HL-60/S4 (cell line): ENCODE measurements at regions not wholly inside any gene's neighbourhood (a gene's known extent, or its start where the extent isn't known, plus 50 kb on each side); places are given as distances from the start of the nearest gene placed in this dataset.

Experiments
- in situ Hi-C: fragments of 300-500 bp; cut with MboI; formaldehyde crosslinking; loops from 2 replicates; pipeline ENCODE4 v1.14.3; 2022; ENCODE audit warnings: low sequenced_read_pairs

GRCh38 chr2:173760553-173760952, 204.6 kb downstream of the SP3 start:
- in situ Hi-C loops = no loop called here

GRCh38 chr2:173761603-173762119, 203.5 kb downstream of the SP3 start:
- in situ Hi-C loops = no loop called here

DNA sequence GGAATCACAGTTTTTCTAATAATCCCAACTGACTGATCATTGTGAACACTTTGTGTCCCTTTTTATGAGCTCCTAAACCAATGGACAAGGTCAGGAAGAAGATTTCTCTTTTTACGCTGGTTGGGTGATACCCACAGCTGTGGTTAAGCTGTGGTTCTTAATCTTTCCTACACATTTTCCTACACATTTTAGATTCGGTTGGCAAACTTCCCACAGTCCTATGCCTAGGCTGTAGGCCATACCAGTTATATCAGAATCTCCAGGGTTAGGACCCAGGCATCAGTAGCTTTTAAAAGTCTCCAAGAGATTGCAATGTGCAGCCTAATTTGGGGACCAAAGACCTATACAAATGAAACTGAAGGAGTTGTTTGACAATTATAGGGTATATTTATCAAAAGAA, 203.0 kb downstream of the SP3 start:
- in situ Hi-C loops = no loop called here

DNA sequence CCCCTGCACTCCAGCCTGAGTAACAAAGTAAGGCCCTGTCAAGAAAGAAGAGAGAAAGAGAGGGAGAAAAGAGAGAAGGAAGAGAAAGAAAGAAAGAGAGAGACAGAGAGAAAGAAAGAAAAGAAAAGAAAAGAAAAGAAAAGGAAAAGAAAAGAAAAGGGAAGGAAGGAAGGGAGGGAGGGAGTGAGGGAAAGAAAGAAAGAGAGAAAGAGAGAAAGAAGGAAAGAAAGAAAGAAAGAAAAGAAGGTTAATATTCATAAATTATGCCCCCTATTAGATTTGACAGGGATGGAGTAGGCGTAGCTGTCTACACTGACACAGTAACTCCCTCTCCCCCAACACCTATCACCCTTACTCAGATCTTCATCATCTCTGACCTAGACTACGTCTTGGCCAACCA, 202.3 kb downstream of the SP3 start:
- in situ Hi-C loops = no loop called here

DNA sequence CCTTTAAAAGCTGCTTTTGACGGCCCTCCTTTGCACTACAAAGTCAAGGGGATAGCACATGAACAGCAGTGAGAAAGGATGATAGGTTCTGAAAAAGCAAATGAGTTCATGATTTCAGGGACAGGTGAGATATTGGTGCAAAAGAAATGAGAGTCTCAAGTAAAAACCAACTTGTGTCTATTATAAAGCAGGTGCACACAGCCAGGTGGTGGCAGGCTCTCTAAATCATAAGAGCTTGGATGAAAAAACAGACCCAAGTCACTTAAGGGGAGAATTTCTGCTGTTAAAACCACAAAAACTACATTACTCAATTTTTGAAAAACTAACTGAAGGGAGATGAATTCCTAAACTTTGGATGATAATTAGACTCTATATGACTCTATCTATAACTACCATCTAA, 201.5 kb downstream of the SP3 start:
- in situ Hi-C loops = no loop called here

GRCh38 chr2:173764094-173764493, 201.1 kb downstream of the SP3 start:
- in situ Hi-C loops = no loop called here

- in situ Hi-C loops = no loop called here
These were observed 198.5 kb downstream of the SP3 start for GRCh38 chr2:173766537-173767289.

DNA sequence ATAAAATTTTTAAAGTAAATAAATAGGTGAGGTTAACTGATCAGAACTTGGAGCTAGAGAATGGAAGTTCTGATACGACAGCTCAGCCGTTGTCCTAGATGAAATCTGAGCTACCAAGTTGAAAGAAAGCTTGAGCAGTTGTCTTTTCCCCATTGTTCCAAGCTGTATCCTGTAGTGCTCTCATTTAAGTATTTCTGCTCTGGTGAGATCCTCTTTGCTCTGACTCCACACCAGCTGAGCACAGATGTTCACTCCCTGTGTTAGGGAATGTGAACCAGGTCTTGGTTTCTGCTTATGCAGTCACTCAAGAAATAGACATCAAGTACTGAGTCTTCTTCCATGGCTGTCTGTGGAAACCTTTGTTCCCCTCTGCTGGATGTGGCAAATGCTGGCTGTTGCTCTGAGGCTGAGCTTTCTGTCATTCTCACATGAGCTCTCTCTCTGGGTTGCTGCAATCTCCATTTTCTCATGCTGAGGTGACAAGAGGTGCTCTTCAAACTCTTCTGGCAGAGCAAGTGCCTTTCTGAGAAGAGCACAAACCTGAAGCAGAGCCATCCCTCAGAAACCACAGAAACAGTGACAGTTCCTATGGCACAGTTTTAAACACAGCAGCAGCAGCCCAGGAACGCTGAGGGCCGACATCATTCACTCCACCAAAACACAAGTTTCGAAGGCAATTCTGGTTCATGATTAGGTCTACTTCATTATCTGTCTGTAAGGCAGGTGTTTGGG, 194.1 kb downstream of the SP3 start:
- in situ Hi-C loops = no loop called here

GRCh38 chr2:173772205-173772604, 193.0 kb downstream of the SP3 start:
- in situ Hi-C loops = no loop called here

DNA sequence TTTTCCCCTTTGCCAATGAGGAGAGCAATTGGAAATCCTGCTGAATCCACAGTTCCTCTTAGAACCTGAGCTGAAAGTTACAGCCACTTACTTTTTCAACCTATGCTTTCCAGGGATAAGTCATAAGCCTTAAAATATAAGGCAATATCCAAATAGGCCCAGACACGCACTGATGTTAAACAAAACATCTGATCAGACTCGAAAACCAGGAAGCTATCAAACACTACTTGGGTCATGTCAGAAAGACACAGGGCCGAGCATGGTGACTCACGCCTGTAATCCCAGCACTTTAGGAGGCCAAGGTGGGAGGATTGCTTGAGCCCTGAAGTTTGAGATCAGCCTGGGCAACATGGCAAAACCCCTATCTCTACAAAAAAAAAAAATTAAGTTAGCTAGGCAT, 192.1 kb downstream of the SP3 start:
- in situ Hi-C loops = no loop called here

DNA sequence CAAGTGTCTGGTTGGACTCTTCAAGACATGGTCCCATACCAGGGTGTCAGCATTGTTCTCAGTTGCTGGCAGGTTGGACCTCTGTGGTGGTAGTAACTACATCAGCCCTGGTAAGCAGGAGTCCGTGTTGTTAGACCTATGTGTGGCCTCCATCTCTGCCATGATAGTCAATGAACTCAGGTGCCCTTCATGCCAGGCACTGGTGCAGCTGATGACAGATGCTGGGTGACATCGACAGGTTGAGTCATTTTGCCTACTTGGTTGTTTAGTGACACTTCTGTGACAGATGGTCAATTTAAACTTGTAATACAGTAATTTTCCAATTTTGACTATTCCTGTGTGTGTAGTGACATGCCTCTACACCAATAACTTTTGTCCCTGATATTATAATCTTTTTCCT, 189.7 kb downstream of the SP3 start:
- in situ Hi-C loops = no loop called here

DNA sequence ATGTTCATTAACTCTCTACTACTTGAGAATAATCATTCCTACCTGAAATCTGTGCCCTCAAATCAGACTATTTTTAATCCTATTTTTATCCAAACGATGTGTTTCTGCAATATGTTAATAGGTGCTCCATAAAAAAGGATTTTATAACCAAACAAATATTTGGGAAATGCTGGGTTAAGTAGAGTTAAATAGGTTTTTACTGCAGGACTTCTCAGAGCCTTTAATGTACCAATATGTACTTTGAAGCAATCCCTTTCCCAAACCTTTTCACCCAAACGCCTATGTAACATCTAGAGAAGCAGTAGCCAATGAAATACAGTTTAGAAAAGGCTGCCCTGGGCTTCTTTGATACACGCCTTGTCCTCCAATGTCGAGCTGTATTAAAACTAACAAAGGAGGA, 182.5 kb downstream of the SP3 start:
- in situ Hi-C loops = no loop called here

DNA sequence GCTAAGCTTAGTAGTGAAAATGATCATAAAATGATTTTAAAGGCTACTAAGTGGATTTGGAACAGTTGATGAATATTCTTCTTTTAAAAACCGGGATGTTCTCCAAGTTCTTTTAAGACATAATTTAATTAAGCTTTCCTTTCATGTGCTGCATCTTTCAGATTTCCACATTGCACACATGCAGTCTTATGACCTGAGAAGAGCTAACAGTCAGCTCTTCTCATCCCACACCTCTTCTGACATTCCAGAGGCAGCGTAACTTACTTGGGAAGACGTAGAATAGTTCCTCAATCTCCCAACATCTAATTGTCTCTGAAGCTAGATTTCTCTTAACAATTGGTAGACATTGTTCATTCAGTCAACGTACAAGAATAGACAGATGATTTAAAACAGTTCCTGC, 181.8 kb downstream of the SP3 start:
- in situ Hi-C loops = no loop called here

DNA sequence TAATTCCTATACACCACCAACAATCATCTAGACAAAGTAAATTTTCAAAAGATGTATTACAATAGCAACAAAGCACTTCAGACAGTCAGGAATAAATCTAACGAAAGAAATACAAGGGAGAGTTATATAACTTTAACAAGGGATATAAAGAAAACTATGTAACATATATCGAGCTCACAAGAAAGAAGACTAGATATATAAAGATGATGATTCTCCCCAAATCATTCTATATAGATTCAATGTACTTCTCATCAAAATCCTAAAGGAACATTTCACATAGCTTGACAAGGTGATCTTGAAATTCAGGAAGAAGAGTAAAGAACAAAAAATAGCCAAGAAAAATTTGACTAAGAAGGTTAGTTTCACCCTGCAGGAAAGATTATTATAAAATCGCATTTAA, 179.4 kb downstream of the SP3 start:
- in situ Hi-C loops = no loop called here

GRCh38 chr2:173791502-173791901, 173.7 kb downstream of the SP3 start:
- in situ Hi-C loops = no loop called here

DNA sequence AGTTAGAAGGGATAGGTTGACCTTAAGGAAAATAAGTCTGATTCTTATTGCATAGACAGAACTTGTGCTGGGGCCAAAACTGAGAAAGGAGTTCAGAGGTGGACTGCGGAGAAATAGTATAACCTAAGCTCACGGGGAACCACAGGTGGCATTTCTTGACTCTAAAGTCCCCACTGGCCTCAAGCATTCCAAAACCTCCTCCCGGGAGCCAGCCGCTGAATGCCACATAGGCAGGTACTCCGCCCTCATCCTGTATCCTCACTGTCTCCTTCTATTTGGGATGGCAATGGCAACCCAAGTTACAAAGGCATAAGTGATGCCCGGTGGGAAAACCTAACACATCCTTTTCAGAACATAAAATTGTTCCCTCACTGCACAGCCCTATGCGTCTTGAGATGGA, 173.0 kb downstream of the SP3 start:
- in situ Hi-C loops = no loop called here

DNA sequence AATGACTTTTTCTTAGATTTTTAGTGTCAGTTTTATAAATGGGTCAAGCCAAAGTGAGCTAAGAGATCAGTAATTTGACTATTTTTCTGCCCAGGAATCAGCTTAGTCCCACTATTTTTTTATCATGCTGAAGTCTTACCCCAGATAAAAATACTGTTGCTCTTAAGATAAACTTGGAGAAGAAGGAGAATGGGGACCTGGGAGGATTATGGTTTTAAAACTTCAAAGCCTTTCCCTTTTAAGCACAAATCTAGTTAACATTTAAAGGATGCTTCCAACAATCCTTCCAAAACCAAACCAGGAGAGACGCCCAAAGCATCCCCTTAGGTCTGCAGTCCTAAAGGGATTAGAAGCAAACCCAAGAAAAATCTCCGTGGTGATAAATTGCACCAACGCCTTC, 172.4 kb downstream of the SP3 start:
- in situ Hi-C loops = no loop called here

DNA sequence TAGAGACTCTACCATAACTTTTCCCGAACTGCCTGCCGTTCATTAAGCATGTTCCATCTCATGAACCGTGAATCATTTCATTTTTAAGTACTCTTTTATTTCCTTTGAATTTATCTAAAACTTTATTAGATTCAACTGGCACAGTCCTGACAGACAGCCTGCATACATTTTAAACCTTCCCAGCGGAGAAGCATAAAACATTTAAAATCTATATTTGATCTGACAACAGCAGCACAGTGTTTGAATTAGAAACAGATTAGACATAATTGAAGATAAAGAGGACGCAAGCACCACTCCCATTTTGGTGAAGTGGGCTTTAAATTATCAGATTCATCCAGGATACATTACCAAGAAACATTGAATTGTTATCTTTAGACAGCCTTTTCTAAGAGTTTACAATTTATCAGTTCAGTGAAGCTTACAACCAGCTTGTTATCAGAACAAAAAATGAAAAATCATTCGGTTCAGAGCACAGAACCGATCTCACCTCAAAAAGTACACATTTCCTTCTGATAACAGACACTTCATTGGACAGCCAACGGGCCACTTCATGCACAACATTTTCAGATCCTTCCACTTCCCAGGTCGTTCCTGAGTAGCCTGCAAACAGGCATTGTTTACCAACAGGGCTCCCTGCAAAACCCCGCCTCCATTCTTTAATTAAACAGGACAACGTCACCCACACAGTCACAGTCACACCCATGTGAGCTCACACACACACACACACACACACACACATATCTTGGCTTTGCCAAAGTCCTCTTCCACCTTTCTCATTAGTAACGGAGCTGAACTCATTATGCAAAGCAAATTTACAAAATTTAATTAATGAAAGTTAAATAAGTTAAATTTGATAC, 171.2 kb downstream of the SP3 start:
- in situ Hi-C loops = no loop called here

GRCh38 chr2:173797586-173798263, 167.4 kb downstream of the SP3 start:
- in situ Hi-C loops = no loop called here

DNA sequence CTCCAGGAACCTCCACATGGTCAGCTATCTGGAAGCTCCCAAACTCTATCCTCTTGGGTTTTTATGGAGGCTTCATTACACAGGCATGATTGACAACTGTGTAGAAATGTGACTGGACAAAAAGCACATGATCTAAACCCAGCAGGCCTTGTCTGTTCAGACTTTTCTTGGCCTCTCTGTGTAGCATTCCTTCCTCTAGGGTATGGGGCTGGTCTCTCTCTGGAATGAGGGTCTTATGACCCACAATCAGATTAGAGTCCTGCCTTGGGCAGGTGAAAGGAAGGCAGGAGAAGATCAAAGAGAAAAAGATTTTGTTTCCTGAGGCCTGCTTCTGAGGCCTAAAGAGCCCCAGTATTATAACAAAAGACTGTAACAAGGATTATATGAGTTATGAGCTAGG, 162.7 kb downstream of the SP3 start:
- in situ Hi-C loops = no loop called here

- in situ Hi-C loops = no loop called here
These were observed 161.7 kb downstream of the SP3 start for GRCh38 chr2:173803449-173803848.
